WTC11 (cell line): ENCODE measurements at regions not wholly inside any gene's neighbourhood (a gene's known extent, or its start where the extent isn't known, plus 50 kb on each side); places are given as distances from the start of the nearest gene placed in this dataset.

ENCODE experiments used
- E2F4 ChIP-seq: sonication (generic); formaldehyde crosslinking; IDR thresholded peaks from 2 replicates; pipeline ENCODE4 v1.8.1; 2022; ENCODE audit warnings: low read depth, mild to moderate bottlenecking, moderate library complexity, missing genetic modification reagents, borderline replicate concordance
- MAX ChIP-seq: sonication (generic); formaldehyde crosslinking; IDR thresholded peaks from 2 replicates; pipeline ENCODE4 v1.8.0; 2022; ENCODE audit warnings: mild to moderate bottlenecking, missing genetic modification reagents
- NFYB ChIP-seq: sonication (generic); formaldehyde crosslinking; conservative IDR thresholded peaks from 2 replicates; pipeline ENCODE4 v1.8.0; 2022; ENCODE audit warnings: low read depth, missing genetic modification reagents
- NR3C1 ChIP-seq: sonication (generic); formaldehyde crosslinking; conservative IDR thresholded peaks from 2 replicates; pipeline ENCODE4 v1.8.1; 2023; ENCODE audit warnings: low read depth, mild to moderate bottlenecking, missing genetic modification reagents
- SMAD3 ChIP-seq: sonication (generic); formaldehyde crosslinking; IDR thresholded peaks from 2 replicates; pipeline ENCODE4 v1.8.0; 2022; ENCODE audit warnings: missing genetic modification reagents, mild to moderate bottlenecking, borderline replicate concordance
- TF ChIP-seq, protein P1 (sequence below): fragments of 200-600 bp; IDR thresholded peaks from 2 replicates; pipeline ENCODE4 v1.8.0; 2022; ENCODE audit warnings: antibody characterized with exemption

DNA sequence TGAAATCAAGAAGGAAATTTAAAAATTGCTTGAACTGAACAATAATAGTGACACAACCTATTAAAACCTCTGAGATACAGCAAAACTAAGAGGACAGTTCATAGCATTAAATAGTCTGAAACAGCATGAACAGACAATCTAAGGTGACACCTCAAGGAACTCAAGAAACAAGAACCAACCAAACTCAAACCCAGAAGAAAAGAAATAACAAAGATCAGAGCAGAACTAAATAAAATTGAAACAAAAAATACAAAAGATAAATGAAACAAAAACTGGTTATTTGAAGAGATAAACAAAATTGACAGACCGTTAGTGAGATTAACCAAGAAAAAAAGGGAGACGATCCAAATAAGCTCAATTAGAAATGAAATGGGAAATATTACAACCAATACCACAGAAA lies 122.8 kb upstream of the TOP3B start:
- TF ChIP-seq SMAD3 (CRISPR knock-in tag) (no peak), NR3C1 (no peak), E2F4 (CRISPR knock-in tag) (no peak), MAX (CRISPR knock-in tag) (no peak), NFYB (no peak)
- TF ChIP-seq, protein P1, sequence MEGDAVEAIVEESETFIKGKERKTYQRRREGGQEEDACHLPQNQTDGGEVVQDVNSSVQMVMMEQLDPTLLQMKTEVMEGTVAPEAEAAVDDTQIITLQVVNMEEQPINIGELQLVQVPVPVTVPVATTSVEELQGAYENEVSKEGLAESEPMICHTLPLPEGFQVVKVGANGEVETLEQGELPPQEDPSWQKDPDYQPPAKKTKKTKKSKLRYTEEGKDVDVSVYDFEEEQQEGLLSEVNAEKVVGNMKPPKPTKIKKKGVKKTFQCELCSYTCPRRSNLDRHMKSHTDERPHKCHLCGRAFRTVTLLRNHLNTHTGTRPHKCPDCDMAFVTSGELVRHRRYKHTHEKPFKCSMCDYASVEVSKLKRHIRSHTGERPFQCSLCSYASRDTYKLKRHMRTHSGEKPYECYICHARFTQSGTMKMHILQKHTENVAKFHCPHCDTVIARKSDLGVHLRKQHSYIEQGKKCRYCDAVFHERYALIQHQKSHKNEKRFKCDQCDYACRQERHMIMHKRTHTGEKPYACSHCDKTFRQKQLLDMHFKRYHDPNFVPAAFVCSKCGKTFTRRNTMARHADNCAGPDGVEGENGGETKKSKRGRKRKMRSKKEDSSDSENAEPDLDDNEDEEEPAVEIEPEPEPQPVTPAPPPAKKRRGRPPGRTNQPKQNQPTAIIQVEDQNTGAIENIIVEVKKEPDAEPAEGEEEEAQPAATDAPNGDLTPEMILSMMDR = no peak
